K562 (cell line): ENCODE measurements at regions not wholly inside any gene's neighbourhood (a gene's known extent, or its start where the extent isn't known, plus 50 kb on each side); places are given as distances from the start of the nearest gene placed in this dataset.
A peak's percentile ranks its signal among the peaks of the same experiment; 100 is the strongest.

Experiments
- DPF2 ChIP-seq: fragments of 450-650 bp; IDR thresholded peaks from 2 replicates; pipeline ENCODE4 v1.6.1; 2016
- E2F5 ChIP-seq: sonication (generic); formaldehyde crosslinking; IDR thresholded peaks from 2 replicates; pipeline ENCODE4 v1.8.0; 2022; ENCODE audit warnings: mild to moderate bottlenecking, missing genetic modification reagents
- EP300 ChIP-seq: IDR thresholded peaks from 2 replicates; pipeline ENCODE4 v1.6.1; 2012; ENCODE audit warnings: low read length, improper control_type of control experiment
- ETV5 ChIP-seq: sonication (generic); formaldehyde crosslinking; IDR thresholded peaks from 2 replicates; pipeline ENCODE4 v1.4.0; 2020; ENCODE audit warnings: low read depth, mild to moderate bottlenecking, missing genetic modification reagents
- GTF2E2 ChIP-seq: fragments of 200-800 bp; sonication (Bioruptor generic); IDR thresholded peaks from 2 replicates; pipeline ENCODE4 v1.6.1; 2016; ENCODE audit warnings: missing genetic modification characterization, missing compliant biosample characterization
- HOXB6 ChIP-seq: fragments of 250-450 bp; sonication (Bioruptor Pico); IDR thresholded peaks from 2 replicates; pipeline ENCODE4 v1.5.1; 2022; ENCODE audit warnings: mild to moderate bottlenecking, borderline replicate concordance
- SAFB2 ChIP-seq: fragments of 200-400 bp; formaldehyde crosslinking; IDR thresholded peaks from 2 replicates; pipeline ENCODE4 v1.6.1; 2018; ENCODE audit warnings: borderline replicate concordance, low read length, low read depth, moderate library complexity; ENCODE audit not compliant: severe bottlenecking
- SMARCA4 ChIP-seq: fragments of 450-650 bp; IDR thresholded peaks from 2 replicates; pipeline ENCODE4 v1.6.1; 2016
- SNRNP70 ChIP-seq: fragments of 200-400 bp; formaldehyde crosslinking; optimal IDR thresholded peaks from 2 replicates; pipeline ENCODE3; 2017; ENCODE audit warnings: low read depth, low read length
- ZBTB7A ChIP-seq: IDR thresholded peaks from 2 replicates; pipeline ENCODE4 v1.6.1; 2011; ENCODE audit warnings: low read depth, mild to moderate bottlenecking, low read length, moderate library complexity, borderline replicate concordance; ENCODE audit not compliant: control insufficient read depth
- ZFP36 ChIP-seq: fragments of 150-350 bp; IDR thresholded peaks from 2 replicates; pipeline ENCODE4 v1.6.1; 2018; ENCODE audit warnings: low read length, low read depth; ENCODE audit not compliant: partially characterized antibody
- ZNF232 ChIP-seq: sonication (generic); formaldehyde crosslinking; IDR thresholded peaks from 2 replicates; pipeline ENCODE4 v1.8.0; 2022; ENCODE audit warnings: mild to moderate bottlenecking, missing genetic modification reagents
- ZNF445 ChIP-seq: fragments of 250-450 bp; sonication (Bioruptor Pico); IDR thresholded peaks from 2 replicates; pipeline ENCODE4 v1.4.0; 2020; ENCODE audit warnings: low read depth, mild to moderate bottlenecking, moderate library complexity
- ZNF830 ChIP-seq: fragments of 250-450 bp; sonication (Bioruptor Pico); IDR thresholded peaks from 2 replicates; pipeline ENCODE4 v1.5.0; 2021; ENCODE audit warnings: mild to moderate bottlenecking
- TF ChIP-seq, protein P1 (sequence below), 2 experiments: fragments of 450-650 bp; IDR thresholded peaks; 2 replicates each; pipeline ENCODE4 v1.6.1; 2018; ENCODE audit warnings: mild to moderate bottlenecking in 2 of 2, low read depth in 1 of 2; ENCODE audit not compliant: partially characterized antibody in 2 of 2
- TF ChIP-seq, protein P2 (sequence below), 3 experiments: fragments of 200-800 bp in 1 of 3; fragments of 250-450 bp in 1 of 3; fragments of 450-650 bp in 1 of 3; sonication (Bioruptor Pico) in 1 of 3; sonication (Bioruptor generic) in 1 of 3; formaldehyde crosslinking in 1 of 3; IDR thresholded peaks; 2 replicates each; pipeline versions ENCODE4 v1.6.1 to v1.8.0; 2016 to 2022; ENCODE audit warnings: mild to moderate bottlenecking in 2 of 3, missing genetic modification characterization in 2 of 3, missing compliant biosample characterization in 1 of 3, moderate library complexity in 1 of 3

DNA sequence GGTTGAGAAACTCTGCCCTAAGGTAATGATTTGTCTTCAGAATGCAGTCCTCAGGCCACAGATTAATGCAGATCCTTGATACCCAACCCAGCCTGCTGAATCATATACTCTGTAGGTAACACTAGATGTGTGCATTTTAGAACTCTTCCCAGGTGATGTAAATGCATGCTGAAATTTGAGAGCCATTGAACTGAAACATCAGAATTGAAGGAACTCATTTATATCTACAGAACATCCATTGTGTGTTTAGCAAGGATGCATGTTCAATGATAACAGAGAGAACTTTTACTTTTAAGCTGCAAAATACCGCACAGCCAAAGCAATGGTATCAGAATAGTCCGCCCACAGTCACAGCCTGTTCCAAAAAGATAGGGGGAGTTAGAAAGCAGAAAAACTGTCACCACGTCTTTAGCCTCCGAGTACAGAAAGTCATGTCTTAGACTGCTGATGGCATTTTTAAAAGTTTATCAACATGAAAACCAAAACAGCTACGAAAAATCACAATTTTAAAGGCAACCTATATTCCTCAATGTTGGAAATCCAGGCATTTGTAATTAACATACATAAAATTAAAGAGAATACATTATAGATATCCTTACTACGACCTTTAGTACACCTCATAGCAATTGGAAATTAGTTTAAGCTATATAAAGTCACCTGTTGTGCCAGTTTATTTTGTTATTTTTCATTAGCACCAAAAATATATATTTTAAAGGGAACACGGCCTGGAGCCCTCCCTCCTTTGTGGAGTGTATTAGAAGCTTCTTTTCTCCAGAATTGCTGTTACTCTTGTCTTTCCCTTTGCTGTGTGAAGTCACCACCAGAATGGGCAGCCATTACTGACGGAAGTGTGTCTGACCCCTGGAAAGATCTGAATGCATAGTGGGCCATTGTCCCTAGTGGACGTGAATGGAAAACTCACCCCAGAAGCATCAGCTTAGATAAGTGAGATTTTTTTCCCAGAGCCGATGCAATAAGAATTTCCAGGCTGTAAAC is 65.8 kb upstream of the PRKAR2B start (continued):
- TF ChIP-seq ZBTB7A, result no peak
- TF ChIP-seq SNRNP70, result no peak
- no peak for TF ChIP-seq ZNF830 (CRISPR knock-in tag)
- no peak for TF ChIP-seq ZNF232 (CRISPR knock-in tag)
- TF ChIP-seq DPF2, result peak; percentile 99
- TF ChIP-seq, protein P1, sequence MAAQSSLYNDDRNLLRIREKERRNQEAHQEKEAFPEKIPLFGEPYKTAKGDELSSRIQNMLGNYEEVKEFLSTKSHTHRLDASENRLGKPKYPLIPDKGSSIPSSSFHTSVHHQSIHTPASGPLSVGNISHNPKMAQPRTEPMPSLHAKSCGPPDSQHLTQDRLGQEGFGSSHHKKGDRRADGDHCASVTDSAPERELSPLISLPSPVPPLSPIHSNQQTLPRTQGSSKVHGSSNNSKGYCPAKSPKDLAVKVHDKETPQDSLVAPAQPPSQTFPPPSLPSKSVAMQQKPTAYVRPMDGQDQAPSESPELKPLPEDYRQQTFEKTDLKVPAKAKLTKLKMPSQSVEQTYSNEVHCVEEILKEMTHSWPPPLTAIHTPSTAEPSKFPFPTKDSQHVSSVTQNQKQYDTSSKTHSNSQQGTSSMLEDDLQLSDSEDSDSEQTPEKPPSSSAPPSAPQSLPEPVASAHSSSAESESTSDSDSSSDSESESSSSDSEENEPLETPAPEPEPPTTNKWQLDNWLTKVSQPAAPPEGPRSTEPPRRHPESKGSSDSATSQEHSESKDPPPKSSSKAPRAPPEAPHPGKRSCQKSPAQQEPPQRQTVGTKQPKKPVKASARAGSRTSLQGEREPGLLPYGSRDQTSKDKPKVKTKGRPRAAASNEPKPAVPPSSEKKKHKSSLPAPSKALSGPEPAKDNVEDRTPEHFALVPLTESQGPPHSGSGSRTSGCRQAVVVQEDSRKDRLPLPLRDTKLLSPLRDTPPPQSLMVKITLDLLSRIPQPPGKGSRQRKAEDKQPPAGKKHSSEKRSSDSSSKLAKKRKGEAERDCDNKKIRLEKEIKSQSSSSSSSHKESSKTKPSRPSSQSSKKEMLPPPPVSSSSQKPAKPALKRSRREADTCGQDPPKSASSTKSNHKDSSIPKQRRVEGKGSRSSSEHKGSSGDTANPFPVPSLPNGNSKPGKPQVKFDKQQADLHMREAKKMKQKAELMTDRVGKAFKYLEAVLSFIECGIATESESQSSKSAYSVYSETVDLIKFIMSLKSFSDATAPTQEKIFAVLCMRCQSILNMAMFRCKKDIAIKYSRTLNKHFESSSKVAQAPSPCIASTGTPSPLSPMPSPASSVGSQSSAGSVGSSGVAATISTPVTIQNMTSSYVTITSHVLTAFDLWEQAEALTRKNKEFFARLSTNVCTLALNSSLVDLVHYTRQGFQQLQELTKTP (IDR thresholded peaks at IDR 0.05; ENCODE audit: low read depth in 1 of 2, partially characterized antibody in 2 of 2), result peak; percentile 20 to 85
- TF ChIP-seq GTF2E2 (tag), result no peak; the same call in 1 of the 2 replicates
- TF ChIP-seq ETV5, result peak; percentile 24; the same call in 1 of the 2 replicates
- TF ChIP-seq SMARCA4, result peak; percentile 98
- TF ChIP-seq, protein P2, sequence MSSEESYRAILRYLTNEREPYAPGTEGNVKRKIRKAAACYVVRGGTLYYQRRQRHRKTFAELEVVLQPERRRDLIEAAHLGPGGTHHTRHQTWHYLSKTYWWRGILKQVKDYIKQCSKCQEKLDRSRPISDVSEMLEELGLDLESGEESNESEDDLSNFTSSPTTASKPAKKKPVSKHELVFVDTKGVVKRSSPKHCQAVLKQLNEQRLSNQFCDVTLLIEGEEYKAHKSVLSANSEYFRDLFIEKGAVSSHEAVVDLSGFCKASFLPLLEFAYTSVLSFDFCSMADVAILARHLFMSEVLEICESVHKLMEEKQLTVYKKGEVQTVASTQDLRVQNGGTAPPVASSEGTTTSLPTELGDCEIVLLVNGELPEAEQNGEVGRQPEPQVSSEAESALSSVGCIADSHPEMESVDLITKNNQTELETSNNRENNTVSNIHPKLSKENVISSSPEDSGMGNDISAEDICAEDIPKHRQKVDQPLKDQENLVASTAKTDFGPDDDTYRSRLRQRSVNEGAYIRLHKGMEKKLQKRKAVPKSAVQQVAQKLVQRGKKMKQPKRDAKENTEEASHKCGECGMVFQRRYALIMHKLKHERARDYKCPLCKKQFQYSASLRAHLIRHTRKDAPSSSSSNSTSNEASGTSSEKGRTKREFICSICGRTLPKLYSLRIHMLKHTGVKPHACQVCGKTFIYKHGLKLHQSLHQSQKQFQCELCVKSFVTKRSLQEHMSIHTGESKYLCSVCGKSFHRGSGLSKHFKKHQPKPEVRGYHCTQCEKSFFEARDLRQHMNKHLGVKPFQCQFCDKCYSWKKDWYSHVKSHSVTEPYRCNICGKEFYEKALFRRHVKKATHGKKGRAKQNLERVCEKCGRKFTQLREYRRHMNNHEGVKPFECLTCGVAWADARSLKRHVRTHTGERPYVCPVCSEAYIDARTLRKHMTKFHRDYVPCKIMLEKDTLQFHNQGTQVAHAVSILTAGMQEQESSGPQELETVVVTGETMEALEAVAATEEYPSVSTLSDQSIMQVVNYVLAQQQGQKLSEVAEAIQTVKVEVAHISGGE (CRISPR knock-in tag; IDR thresholded peaks at IDR 0.05), result peak in 2 of 3 experiments; percentile 16 to 69; a peak in 3 of 6 replicates
- no peak for TF ChIP-seq ZFP36
- no peak for TF ChIP-seq SAFB2
- no peak for TF ChIP-seq HOXB6
- no peak for TF ChIP-seq E2F5 (CRISPR knock-in tag)
- peak; percentile 98 for TF ChIP-seq EP300
- TF ChIP-seq ZNF445 (CRISPR knock-in tag), result peak; percentile 7; the same call in 1 of the 2 replicates
